ENCODE measurements at regions not wholly inside any gene's neighbourhood (a gene's known extent, or its start where the extent isn't known, plus 50 kb on each side); places are given as distances from the start of the nearest gene placed in this dataset.

DNA sequence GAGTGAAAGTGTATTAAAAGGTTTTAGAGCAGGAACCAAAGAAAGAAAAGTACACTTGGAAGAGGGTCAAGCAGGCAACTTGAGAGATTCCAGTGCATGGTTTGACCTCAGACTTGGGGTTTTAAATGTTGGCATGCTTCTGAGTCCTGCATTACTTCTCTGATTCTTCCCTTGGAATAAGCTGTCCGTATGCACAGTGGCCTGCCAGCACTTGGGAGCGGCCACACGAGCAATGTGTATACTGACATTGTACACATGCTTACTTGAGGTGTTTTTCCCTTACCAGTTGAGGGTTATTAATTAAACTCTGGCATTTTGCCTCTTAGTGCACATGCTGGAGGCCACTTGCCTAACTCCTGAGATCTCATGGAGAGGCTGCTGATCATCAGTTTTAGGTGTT is 786.6 kb upstream of the RGS18 start:
- TF ChIP-seq, protein P1, sequence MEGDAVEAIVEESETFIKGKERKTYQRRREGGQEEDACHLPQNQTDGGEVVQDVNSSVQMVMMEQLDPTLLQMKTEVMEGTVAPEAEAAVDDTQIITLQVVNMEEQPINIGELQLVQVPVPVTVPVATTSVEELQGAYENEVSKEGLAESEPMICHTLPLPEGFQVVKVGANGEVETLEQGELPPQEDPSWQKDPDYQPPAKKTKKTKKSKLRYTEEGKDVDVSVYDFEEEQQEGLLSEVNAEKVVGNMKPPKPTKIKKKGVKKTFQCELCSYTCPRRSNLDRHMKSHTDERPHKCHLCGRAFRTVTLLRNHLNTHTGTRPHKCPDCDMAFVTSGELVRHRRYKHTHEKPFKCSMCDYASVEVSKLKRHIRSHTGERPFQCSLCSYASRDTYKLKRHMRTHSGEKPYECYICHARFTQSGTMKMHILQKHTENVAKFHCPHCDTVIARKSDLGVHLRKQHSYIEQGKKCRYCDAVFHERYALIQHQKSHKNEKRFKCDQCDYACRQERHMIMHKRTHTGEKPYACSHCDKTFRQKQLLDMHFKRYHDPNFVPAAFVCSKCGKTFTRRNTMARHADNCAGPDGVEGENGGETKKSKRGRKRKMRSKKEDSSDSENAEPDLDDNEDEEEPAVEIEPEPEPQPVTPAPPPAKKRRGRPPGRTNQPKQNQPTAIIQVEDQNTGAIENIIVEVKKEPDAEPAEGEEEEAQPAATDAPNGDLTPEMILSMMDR (IDR thresholded peaks at IDR 0.05): no peak
- TF ChIP-seq POLR2A (IDR thresholded peaks at IDR 0.05): no peak
